AG04450 (cell line): ENCODE measurements at regions not wholly inside any gene's neighbourhood (a gene's known extent, or its start where the extent isn't known, plus 50 kb on each side); places are given as distances from the start of the nearest gene placed in this dataset.
"Not testable (repeated sequence)": the region's sequence is repeated elsewhere in the genome, so short reads cannot be mapped to it uniquely, and the experiment has no call there.

ENCODE experiments used
- CTCF ChIA-PET: fragments of 300-600, 350-600 bp; formaldehyde crosslinking; extraction: SDS; loops from one replicate; lab custom pipeline; 2022; ENCODE audit warnings: antibody characterized with exemption, inconsistent platforms; lab: Charles Lee
- POLR2A ChIA-PET: fragments of 350-600 bp; formaldehyde crosslinking; extraction: SDS; loops from one replicate; lab custom pipeline; 2021; ENCODE audit warnings: antibody characterized with exemption, inconsistent platforms; lab: Yijun Ruan, JAX
- DNase-seq: peaks from one replicate; pipeline ENCODE4 v3.0.0-alpha.2; 2011; ENCODE audit warnings: low read depth, low spot score
- H3K27ac ChIP-seq: one replicate; pipeline ENCODE4 v1.5.1; 2012; ENCODE audit warnings: low read depth, low read length, control low read depth
- H3K27me3 ChIP-seq: one replicate; pipeline ENCODE4 v1.6.0; 2012; ENCODE audit warnings: low read length; ENCODE audit not compliant: control insufficient read depth, insufficient read depth
- H3K4me3 ChIP-seq: 2 replicates; pipeline ENCODE4 v1.5.1; 2011; ENCODE audit warnings: mild to moderate bottlenecking, low read depth, low read length, control low read depth
- H3K9me3 ChIP-seq: 2 replicates; pipeline ENCODE4 v1.5.1; 2012; ENCODE audit warnings: low read length; ENCODE audit not compliant: control insufficient read depth, insufficient read depth
- CTCF ChIP-seq: IDR thresholded peaks from 2 replicates; pipeline ENCODE4 v1.5.1; 2011; ENCODE audit warnings: low read depth, low read length, control low read depth, inconsistent platforms

DNA sequence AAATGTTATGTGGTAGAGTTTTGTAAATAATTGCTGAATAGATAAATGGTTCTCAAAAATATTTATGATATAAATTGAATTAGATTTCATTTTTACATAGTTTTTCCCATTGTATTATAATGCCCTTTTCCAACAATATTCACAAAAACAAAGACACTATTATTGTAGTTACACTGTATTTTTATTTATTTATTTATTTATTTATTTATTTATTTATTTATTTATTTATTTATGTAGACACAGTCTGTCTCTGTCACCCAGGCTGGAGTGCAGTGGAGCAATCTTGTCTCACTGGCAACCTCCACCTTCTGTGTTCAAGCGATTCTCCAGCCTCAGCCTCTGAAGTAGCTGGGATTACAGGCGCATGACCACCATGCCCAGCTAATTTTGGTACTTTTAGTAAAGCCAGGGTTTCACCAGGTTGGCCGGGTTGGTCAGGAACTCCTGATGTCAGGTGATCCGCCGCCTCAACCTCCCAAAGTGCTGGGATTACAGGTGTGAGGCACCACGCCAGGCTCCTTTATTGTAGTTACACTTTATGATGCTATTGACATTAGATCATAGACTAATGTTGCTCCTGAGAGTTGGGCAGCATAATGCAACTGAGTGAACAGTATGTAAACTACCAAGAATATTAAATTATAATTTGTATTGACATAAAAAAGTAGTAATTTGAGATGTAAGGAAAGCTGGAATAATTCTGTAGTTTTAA, 1430.0 kb upstream of the PRMT6 start:
- peaks cover 12% of the 10 kb centered on the region for H3K9me3 ChIP-seq
- ChIA-PET POLR2A (no interaction called here), CTCF (no interaction called here)
- H3K27me3 ChIP-seq: no peaks in the 10 kb centered on the region
- TF ChIP-seq CTCF: no peak
- H3K4me3 ChIP-seq: no peak overlapping the region
- no peak for DNase-seq
- H3K27ac ChIP-seq: no peak overlapping the region

DNA sequence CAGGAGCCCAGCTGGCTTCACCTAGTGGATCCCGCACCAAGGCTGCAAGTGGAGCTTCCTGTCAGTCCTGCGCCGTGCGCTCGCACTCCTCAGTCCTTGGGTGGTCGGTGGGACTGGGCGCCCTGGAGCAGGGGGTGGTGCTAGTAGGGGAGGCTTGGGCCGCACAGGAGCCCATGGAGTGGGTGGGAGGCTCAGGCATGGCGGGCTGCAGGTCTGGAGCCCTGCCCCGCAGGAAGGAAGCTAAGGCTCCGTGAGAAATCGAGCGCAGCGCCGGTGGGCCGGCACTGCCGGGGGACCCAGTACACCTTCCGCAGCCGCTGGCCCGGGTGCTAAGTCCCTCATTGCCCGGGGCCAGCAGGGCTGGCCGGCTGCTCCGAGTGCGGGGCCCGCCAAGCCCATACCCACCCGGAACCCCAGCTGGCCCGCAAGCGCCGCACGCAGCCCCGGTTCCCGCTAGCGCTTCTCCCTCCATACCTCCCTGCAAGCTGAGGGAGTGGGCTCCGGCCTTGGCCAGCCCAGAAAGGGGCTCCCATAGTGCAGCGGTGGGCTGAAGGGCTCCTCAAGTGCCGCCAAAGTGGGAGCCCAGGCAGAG, 1425.2 kb upstream of the PRMT6 start:
- CTCF ChIA-PET, H3K4me3 ChIP-seq, H3K27ac ChIP-seq, POLR2A ChIA-PET, DNase-seq, H3K27me3 ChIP-seq: not testable (repeated sequence)
- peaks cover 21% of the 10 kb centered on the region for H3K9me3 ChIP-seq

DNA sequence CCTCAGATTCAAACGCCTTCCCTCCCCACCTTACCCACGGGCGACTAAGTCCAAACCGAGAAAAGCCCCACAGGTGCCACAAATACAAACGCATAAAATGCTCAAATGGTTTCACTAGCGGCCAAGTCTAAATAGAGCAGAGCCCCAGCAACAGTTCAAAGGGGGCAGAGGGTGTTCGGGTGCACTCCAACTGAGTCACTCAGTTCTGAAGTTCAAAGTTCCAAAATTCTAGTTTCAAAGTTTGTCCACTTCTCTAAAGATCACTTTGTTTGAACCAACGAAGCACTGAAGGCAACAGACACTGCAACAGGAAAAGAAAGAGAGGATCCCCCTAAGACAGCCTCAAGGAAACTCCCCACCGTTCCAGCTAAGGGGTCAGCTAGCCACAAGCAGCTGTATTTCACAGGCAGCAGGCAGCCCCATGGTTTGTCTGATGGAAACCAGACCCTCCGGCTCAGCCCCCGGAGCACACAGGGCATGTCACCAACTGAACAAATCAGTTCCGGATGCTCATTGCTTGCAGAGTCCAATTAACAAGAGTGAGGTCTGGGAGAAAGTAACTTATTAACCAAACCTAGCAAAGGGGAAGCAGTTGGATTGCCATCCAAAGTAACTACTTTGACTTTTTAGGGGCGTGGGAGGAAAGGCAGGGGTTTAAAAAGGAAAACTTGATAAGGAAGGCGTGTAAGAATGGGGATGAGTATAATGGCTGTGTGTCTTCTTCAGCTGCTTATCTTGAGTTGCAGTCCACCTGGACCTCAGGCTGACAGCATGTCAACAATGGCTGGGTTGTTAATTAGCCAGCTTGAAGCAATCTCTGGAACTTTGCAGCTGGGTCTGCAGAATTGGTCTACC, 1423.9 kb upstream of the PRMT6 start:
- DNase-seq: no peak
- H3K27me3 ChIP-seq: no peaks in the 10 kb centered on the region
- no peak for TF ChIP-seq CTCF
- POLR2A ChIA-PET: no interaction called here
- H3K27ac ChIP-seq: no peak overlapping the region
- CTCF ChIA-PET: no interaction called here
- no peak overlapping the region for H3K4me3 ChIP-seq
- H3K9me3 ChIP-seq: peaks cover 19% of the 10 kb centered on the region

DNA sequence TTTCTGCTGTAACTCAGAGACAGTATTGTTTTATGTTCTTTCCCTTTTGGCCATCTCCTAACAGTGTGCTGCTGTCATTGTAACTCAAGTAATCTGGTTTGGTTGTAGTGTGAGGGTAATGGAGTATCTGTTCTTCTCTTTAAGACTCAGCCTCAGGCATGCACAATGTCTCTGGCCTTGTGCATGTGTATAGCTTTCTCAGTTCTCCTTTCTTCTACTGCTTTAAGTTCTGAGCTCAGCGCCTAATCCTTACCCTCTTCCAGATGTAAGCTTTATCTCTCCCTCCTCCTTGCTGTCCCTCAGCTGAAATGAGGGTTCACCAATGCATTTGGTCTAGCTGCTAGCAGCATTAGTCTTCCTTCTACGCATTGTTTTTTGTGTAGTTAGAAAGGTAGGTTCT, 1420.4 kb upstream of the PRMT6 start:
- no peak for TF ChIP-seq CTCF
- Histone ChIP-seq H3K27ac (no peak overlapping the region), H3K27me3 (no peaks in the 10 kb centered on the region), H3K9me3 (peaks cover 18% of the 10 kb centered on the region), H3K4me3 (no peak overlapping the region)
- POLR2A ChIA-PET: no interaction called here
- no peak for DNase-seq
- CTCF ChIA-PET: no interaction called here

DNA sequence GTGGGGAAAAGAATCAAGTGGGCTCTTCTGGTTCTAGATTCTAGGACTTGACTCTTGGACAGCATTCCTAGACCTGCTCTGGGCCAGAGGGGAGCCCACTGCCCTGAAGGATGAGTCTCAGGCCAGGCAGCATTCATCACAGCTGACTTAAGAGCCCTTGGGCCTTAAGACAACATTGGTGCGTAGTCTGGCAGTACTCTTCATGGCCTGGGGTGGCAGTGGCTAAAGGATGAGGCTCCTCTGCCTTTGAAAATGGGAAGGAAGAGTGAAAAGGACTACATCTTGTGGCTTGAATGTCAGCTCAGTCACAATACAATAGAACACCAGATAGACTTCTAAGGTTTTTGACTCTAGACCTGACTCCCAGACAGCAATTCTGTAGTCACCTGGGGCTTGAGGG, 1415.1 kb upstream of the PRMT6 start:
- no peak overlapping the region for H3K4me3 ChIP-seq
- H3K27me3 ChIP-seq: no peaks in the 10 kb centered on the region
- TF ChIP-seq CTCF: no peak
- CTCF ChIA-PET: no interaction called here
- DNase-seq: no peak
- H3K9me3 ChIP-seq: peaks cover 6% of the 10 kb centered on the region; the same call in 1 of the 2 replicates
- POLR2A ChIA-PET: no interaction called here
- no peak overlapping the region for H3K27ac ChIP-seq
